ENCODE measurements at regions not wholly inside any gene's neighbourhood (a gene's known extent, or its start where the extent isn't known, plus 50 kb on each side); places are given as distances from the start of the nearest gene placed in this dataset.
"Not testable (repeated sequence)": the region's sequence is repeated elsewhere in the genome, so short reads cannot be mapped to it uniquely, and the experiment has no call there.

DNA sequence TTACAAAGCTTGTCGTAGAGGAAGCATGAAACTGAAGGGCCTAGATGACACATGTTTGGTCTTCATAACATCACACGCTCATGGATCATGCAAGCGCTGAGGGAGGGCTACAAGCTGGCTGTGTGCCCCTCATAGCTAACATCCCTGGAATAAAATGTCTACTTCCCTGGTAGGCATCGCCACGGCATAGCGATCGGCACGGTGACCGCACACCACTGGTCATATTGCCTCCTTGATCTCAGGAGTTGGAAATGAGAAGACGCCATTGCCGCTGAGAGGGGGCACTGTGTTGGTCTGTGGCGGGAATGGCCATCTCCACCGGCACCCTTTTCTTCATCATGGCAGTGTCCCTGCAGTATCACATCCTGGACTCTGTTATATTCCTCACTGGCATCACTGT, 50.1 kb upstream of the TUBA3E start:
- not testable (repeated sequence) for DNase-seq
